Naive thymus-derived CD4-positive, alpha-beta T cell (primary cell): ENCODE measurements at regions not wholly inside any gene's neighbourhood (a gene's known extent, or its start where the extent isn't known, plus 50 kb on each side); places are given as distances from the start of the nearest gene placed in this dataset.

Source experiments
- ATAC-seq: fragments of 150-1000 bp; cut with Tn5 transposase; 2 replicates; pipeline ENCODE4 v1.10.0; 2021; ENCODE audit warnings: mild to moderate bottlenecking, moderate library complexity
- CTCF ChIA-PET: fragments of 350-600 bp; sonication (Branson Sonifier 250); formaldehyde crosslinking; loops from one replicate; lab custom pipeline; 2021; ENCODE audit warnings: antibody characterized with exemption; lab: Charles Lee
- POLR2A ChIA-PET: fragments of 350-600 bp; sonication (Branson Sonifier 250); formaldehyde crosslinking; loops from one replicate; lab custom pipeline; 2021; ENCODE audit warnings: antibody characterized with exemption, inconsistent platforms; lab: Charles Lee
- DNase-seq, 9 donors: peaks; one replicate each; pipeline versions ENCODE4 v3.0.0 to v3.0.0-alpha.2; 2020 to 2022; ENCODE audit warnings: mixed read lengths in 1 of 9
- H3K27ac ChIP-seq: one replicate; pipeline ENCODE4 v1.7.0; 2013; ENCODE audit warnings: mild to moderate bottlenecking, low read depth, low read length, moderate library complexity
- H3K27me3 ChIP-seq, 2 donors: one replicate each; pipeline ENCODE4 v1.7.0; 2013; ENCODE audit warnings: low read length in 2 of 2, mild to moderate bottlenecking in 2 of 2, moderate library complexity in 2 of 2; ENCODE audit not compliant: control insufficient read depth in 2 of 2, insufficient read depth in 2 of 2
- H3K36me3 ChIP-seq, 3 experiments: 1 replicate in 2 of 3; 2 replicates in 1 of 3; pipeline ENCODE4 v1.7.0; 2013; ENCODE audit warnings: low read length in 3 of 3, mild to moderate bottlenecking in 3 of 3, moderate library complexity in 1 of 3; ENCODE audit not compliant: insufficient read depth in 3 of 3, control insufficient read depth in 2 of 3
- H3K4me1 ChIP-seq, 2 donors: one replicate each; pipeline ENCODE4 v1.7.0; 2013; ENCODE audit warnings: low read length in 2 of 2, mild to moderate bottlenecking in 2 of 2, moderate library complexity in 1 of 2; ENCODE audit not compliant: control insufficient read depth in 2 of 2, insufficient read depth in 2 of 2
- H3K4me3 ChIP-seq: 2 replicates; pipeline ENCODE4 v1.7.0; 2013; ENCODE audit warnings: mild to moderate bottlenecking, low read length
- H3K9me3 ChIP-seq, 3 experiments: 1 replicate in 2 of 3; 2 replicates in 1 of 3; pipeline ENCODE4 v1.7.0; 2013; ENCODE audit warnings: low read length in 3 of 3; ENCODE audit not compliant: control insufficient read depth in 2 of 3
- H3K27ac Mint-ChIP-seq, 9 donors: one replicate each; pipeline ENCODE4 v1.8.0; 2020 to 2022; ENCODE audit warnings: mixed read lengths in 9 of 9, mild to moderate bottlenecking in 8 of 9, moderate library complexity in 5 of 9, inconsistent platforms in 2 of 9
- H3K27me3 Mint-ChIP-seq, 5 donors: one replicate each; pipeline ENCODE4 v1.8.0; 2021 to 2022; ENCODE audit warnings: mixed read lengths in 5 of 5, mild to moderate bottlenecking in 1 of 5
- H3K36me3 Mint-ChIP-seq, 5 donors: one replicate each; pipeline ENCODE4 v1.8.0; 2020 to 2022; ENCODE audit warnings: mixed read lengths in 5 of 5, mild to moderate bottlenecking in 3 of 5, inconsistent platforms in 1 of 5
- H3K4me1 Mint-ChIP-seq, 7 donors: one replicate each; pipeline ENCODE4 v1.8.0; 2020 to 2022; ENCODE audit warnings: mixed read lengths in 7 of 7, mild to moderate bottlenecking in 3 of 7, inconsistent platforms in 1 of 7
- H3K4me3 Mint-ChIP-seq, 10 donors: one replicate each; pipeline ENCODE4 v1.8.0; 2020 to 2022; ENCODE audit warnings: mild to moderate bottlenecking in 10 of 10, mixed read lengths in 10 of 10, moderate library complexity in 6 of 10, inconsistent platforms in 2 of 10
- H3K9me3 Mint-ChIP-seq, 11 donors: one replicate each; pipeline ENCODE4 v1.8.0; 2020 to 2022; ENCODE audit warnings: mixed read lengths in 11 of 11, mild to moderate bottlenecking in 4 of 11, inconsistent platforms in 1 of 11, moderate library complexity in 1 of 11
- intact Hi-C, 2 donors: fragments of 100-400 bp; cut with micrococcal nuclease; formaldehyde crosslinking; loops; one replicate each; pipeline ENCODE4 v1.15.1; 2023

- Histone ChIP-seq H3K27ac (no peak overlapping the region), H3K4me3 (no peak overlapping the region), H3K9me3 (no peaks in the 10 kb centered on the region), H3K36me3 (no peaks in the 10 kb centered on the region), H3K4me1 (peaks cover 0 to 7% of the 10 kb centered on the region in 2 donors), H3K27me3 (no peaks in the 10 kb centered on the region)
- H3K27ac Mint-ChIP-seq: no peak overlapping the region
- no peak for DNase-seq
- CTCF ChIA-PET: no interaction called here
- ATAC-seq: no peak
- intact Hi-C loops: no loop called here
- no peaks in the 10 kb centered on the region for H3K9me3 Mint-ChIP-seq
- no peak overlapping the region for H3K4me3 Mint-ChIP-seq
- peaks cover 5 to 15% (median 9%) of the 10 kb centered on the region in 7 donors for H3K4me1 Mint-ChIP-seq
- peaks cover 0 to 2% (median 0%) of the 10 kb centered on the region in 5 donors for H3K36me3 Mint-ChIP-seq
- H3K27me3 Mint-ChIP-seq: peaks cover 0 to 4% (median 0%) of the 10 kb centered on the region in 5 donors
- POLR2A ChIA-PET: interaction anchor here (0.7 kb wide), 1 partner anchor 17 kb away, joined by 3 read pairs; no protein-coding TSS in a partner anchor
Observed at GRCh38 chr9:72460342-72461312, 60.8 kb upstream of the TMC1 start.

DNA sequence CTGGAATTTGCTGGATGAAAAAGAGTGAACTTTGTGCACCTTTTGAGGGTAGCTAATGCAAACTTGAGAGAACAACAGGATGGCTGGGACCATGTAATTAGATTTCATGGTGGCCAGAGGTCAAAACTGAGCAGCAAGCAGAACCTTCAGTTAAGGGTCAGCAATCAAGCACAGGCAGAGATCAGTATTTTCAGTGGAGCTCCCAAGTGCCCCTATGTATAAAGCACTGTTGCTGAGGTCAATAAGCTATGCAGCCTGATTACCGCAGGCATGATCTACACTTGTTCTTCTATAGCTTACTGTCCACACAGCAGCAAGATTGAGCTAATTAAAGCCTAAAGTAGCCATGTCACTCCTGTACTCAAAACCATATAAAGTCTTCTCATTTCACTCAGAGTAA, 62.1 kb upstream of the TMC1 start:
- CTCF ChIA-PET: no interaction called here
- no peak for ATAC-seq
- H3K36me3 Mint-ChIP-seq: no peaks in the 10 kb centered on the region
- POLR2A ChIA-PET: interaction anchor here (1.2 kb wide), 1 partner anchor 12 kb away, joined by 3 read pairs; no protein-coding TSS in a partner anchor
- peaks cover 0 to 15% (median 4%) of the 10 kb centered on the region in 7 donors for H3K4me1 Mint-ChIP-seq
- no peak overlapping the region for H3K27ac Mint-ChIP-seq
- no peaks in the 10 kb centered on the region for H3K36me3 ChIP-seq
- no peak overlapping the region for H3K4me3 ChIP-seq
- no peak overlapping the region for H3K4me3 Mint-ChIP-seq
- peaks cover 0 to 7% of the 10 kb centered on the region in 2 donors for H3K4me1 ChIP-seq
- DNase-seq: no peak
- no peaks in the 10 kb centered on the region for H3K9me3 Mint-ChIP-seq
- intact Hi-C loops: loop anchor here in 1 of 2 donors (5.0 kb wide), 1 partner anchor 68 kb away; no protein-coding TSS in a partner anchor
- H3K27me3 ChIP-seq: no peaks in the 10 kb centered on the region
- no peak overlapping the region for H3K27ac ChIP-seq
- peaks cover 0 to 2% (median 0%) of the 10 kb centered on the region in 5 donors for H3K27me3 Mint-ChIP-seq
- no peaks in the 10 kb centered on the region for H3K9me3 ChIP-seq

- H3K9me3 Mint-ChIP-seq: peaks cover 0 to 1% (median 0%) of the 10 kb centered on the region in 11 donors
- intact Hi-C loops: loop anchor here in 1 of 2 donors (1.0 to 5.0 kb wide), 2 partner anchors 69 to 134 kb away; no protein-coding TSS in a partner anchor
- no peaks in the 10 kb centered on the region for H3K9me3 ChIP-seq
- no peak overlapping the region for H3K27ac Mint-ChIP-seq
- no peaks in the 10 kb centered on the region for H3K36me3 Mint-ChIP-seq
- POLR2A ChIA-PET: no interaction called here
- H3K27me3 Mint-ChIP-seq: peaks cover 0 to 2% (median 0%) of the 10 kb centered on the region in 5 donors
- no peaks in the 10 kb centered on the region for H3K27me3 ChIP-seq
- peaks cover 0 to 15% (median 4%) of the 10 kb centered on the region in 7 donors for H3K4me1 Mint-ChIP-seq
- H3K27ac ChIP-seq: no peak overlapping the region
- no peak overlapping the region for H3K4me3 Mint-ChIP-seq
- H3K36me3 ChIP-seq: no peaks in the 10 kb centered on the region
- H3K4me1 ChIP-seq: peaks cover 0 to 7% of the 10 kb centered on the region in 2 donors
- ATAC-seq: no peak
- no peak overlapping the region for H3K4me3 ChIP-seq
- DNase-seq: no peak
- CTCF ChIA-PET: no interaction called here
Observed at GRCh38 chr9:72458153-72458552, 63.3 kb upstream of the TMC1 start.

DNA sequence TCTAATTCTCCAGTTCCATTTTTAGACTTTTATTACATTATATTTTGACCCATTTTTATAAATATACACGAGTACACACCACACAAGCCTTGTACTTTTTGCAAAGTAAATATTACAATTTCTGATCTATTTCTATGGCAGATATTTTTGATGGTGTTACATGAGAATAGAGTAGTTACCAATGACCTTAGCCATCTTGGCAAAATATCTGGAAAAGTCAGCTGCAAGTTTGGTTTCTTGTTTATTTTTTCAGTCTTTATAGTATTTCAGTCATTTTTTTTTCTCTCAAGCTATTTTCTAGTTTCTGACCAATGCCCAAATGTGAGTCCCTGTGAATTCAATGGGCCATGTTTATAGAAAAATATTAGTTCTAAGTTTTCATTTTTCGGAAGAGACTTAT, 64.0 kb upstream of the TMC1 start:
- peaks cover 0 to 15% (median 4%) of the 10 kb centered on the region in 7 donors for H3K4me1 Mint-ChIP-seq
- no peaks in the 10 kb centered on the region for H3K36me3 ChIP-seq
- H3K4me3 ChIP-seq: no peak overlapping the region
- CTCF ChIA-PET: no interaction called here
- DNase-seq (no peak), ATAC-seq (no peak)
- peaks cover 0 to 2% (median 0%) of the 10 kb centered on the region in 5 donors for H3K27me3 Mint-ChIP-seq
- H3K4me3 Mint-ChIP-seq: no peak overlapping the region
- no peaks in the 10 kb centered on the region for H3K36me3 Mint-ChIP-seq
- peaks cover 0 to 7% of the 10 kb centered on the region in 2 donors for H3K4me1 ChIP-seq
- no peaks in the 10 kb centered on the region for H3K27me3 ChIP-seq
- no peak overlapping the region for H3K27ac Mint-ChIP-seq
- POLR2A ChIA-PET: no interaction called here
- no peak overlapping the region for H3K27ac ChIP-seq
- H3K9me3 Mint-ChIP-seq: peaks cover 0 to 1% (median 0%) of the 10 kb centered on the region in 11 donors
- no peaks in the 10 kb centered on the region for H3K9me3 ChIP-seq
- intact Hi-C loops: loop anchor here in 1 of 2 donors (5.0 kb wide), 1 partner anchor 70 kb away; no protein-coding TSS in a partner anchor

- no peak for ATAC-seq
- no peaks in the 10 kb centered on the region for H3K9me3 ChIP-seq
- H3K4me1 ChIP-seq: peaks cover 0 to 7% of the 10 kb centered on the region in 2 donors
- no peaks in the 10 kb centered on the region for H3K36me3 ChIP-seq
- Mint-ChIP-seq H3K4me1 (peaks cover 0 to 15% (median 4%) of the 10 kb centered on the region in 7 donors), H3K36me3 (no peaks in the 10 kb centered on the region), H3K9me3 (peaks cover 0 to 1% (median 0%) of the 10 kb centered on the region in 11 donors), H3K27me3 (peaks cover 0 to 4% (median 0%) of the 10 kb centered on the region in 5 donors), H3K4me3 (no peak overlapping the region), H3K27ac (peak overlapping the region in 4 of 9 donors; percentile 2 to 32 (median 18))
- no peaks in the 10 kb centered on the region for H3K27me3 ChIP-seq
- ChIA-PET CTCF (interaction anchor here (0.6 to 1.2 kb wide), 2 partner anchors 10 to 1117 kb away, joined by 3 to 4 read pairs; no protein-coding TSS in a partner anchor), POLR2A (no interaction called here)
- no peak for DNase-seq
- no peak overlapping the region for H3K27ac ChIP-seq
- intact Hi-C loops: loop anchor here in 1 of 2 donors (5.0 kb wide), 1 partner anchor 72 kb away; no protein-coding TSS in a partner anchor
- H3K4me3 ChIP-seq: no peak overlapping the region
Observed at GRCh38 chr9:72454871-72455491, 66.4 kb upstream of the TMC1 start.

GRCh38 chr9:72453797-72454196, 67.6 kb upstream of the TMC1 start:
- Mint-ChIP-seq H3K4me3 (no peak overlapping the region), H3K36me3 (no peaks in the 10 kb centered on the region), H3K4me1 (peaks cover 0 to 14% (median 4%) of the 10 kb centered on the region in 7 donors), H3K9me3 (peaks cover 0 to 1% (median 0%) of the 10 kb centered on the region in 11 donors), H3K27me3 (peaks cover 0 to 6% (median 4%) of the 10 kb centered on the region in 5 donors), H3K27ac (no peak overlapping the region)
- ChIA-PET CTCF (interaction anchor here (1.2 kb wide), 1 partner anchor 11 kb away, joined by 3 read pairs; no protein-coding TSS in a partner anchor), POLR2A (no interaction called here)
- intact Hi-C loops: no loop called here
- Histone ChIP-seq H3K4me3 (no peak overlapping the region), H3K27me3 (no peaks in the 10 kb centered on the region), H3K9me3 (no peaks in the 10 kb centered on the region), H3K4me1 (peaks cover 0 to 7% of the 10 kb centered on the region in 2 donors), H3K36me3 (no peaks in the 10 kb centered on the region), H3K27ac (no peak overlapping the region)
- no peak for DNase-seq
- ATAC-seq: no peak
